PC-3 (cell line): ENCODE measurements at regions not wholly inside any gene's neighbourhood (a gene's known extent, or its start where the extent isn't known, plus 50 kb on each side); places are given as distances from the start of the nearest gene placed in this dataset.

Experiments used
- ATAC-seq: fragments of 200-7000 bp; cut with Tn5 transposase; 2 replicates; pipeline ENCODE4 v1.9.1; 2020; ENCODE audit warnings: mild to moderate bottlenecking, moderate library complexity
- BruUV-seq: library from RNA; stranded (reverse); fragments of 400-500 nt; replicated peaks from 2 replicates; lab custom pipeline; 2021; lab: Mats Ljungman, UMichigan
- CTCF ChIA-PET: fragments of 300-600 bp; sonication (Branson Sonifier 250); formaldehyde crosslinking; loops from one replicate; lab custom pipeline; 2022; ENCODE audit warnings: antibody characterized with exemption; lab: Charles Lee
- POLR2A ChIA-PET: fragments of 300-600 bp; sonication (Branson Sonifier 250); formaldehyde crosslinking; loops from one replicate; lab custom pipeline; 2022; ENCODE audit warnings: antibody characterized with exemption; ENCODE audit not compliant: unreplicated experiment; lab: Charles Lee
- DNase-seq: peaks from one replicate; pipeline ENCODE4 v3.0.0-alpha.2; 2015
- H2AFZ ChIP-seq: fragments of 300-600 bp; sonication (generic); 2 replicates; pipeline ENCODE4 v1.6.0; 2016; ENCODE audit warnings: antibody characterized with exemption, low read length
- H3F3A ChIP-seq: fragments of 300-600 bp; sonication (generic); one replicate; pipeline ENCODE4 v1.6.0; 2017; ENCODE audit warnings: antibody characterized with exemption, low read length, control low read depth, mild to moderate bottlenecking; ENCODE audit not compliant: unreplicated experiment
- H3K27ac ChIP-seq: fragments of 300-600 bp; sonication (generic); 2 replicates; pipeline ENCODE4 v1.5.1; 2016; ENCODE audit warnings: mild to moderate bottlenecking, low read length
- H3K27me3 ChIP-seq: fragments of 300-600 bp; sonication (generic); 2 replicates; pipeline ENCODE4 v1.6.1; 2016; ENCODE audit warnings: low read length, mixed read lengths
- H3K36me3 ChIP-seq: fragments of 300-600 bp; sonication (generic); 2 replicates; pipeline ENCODE4 v1.6.1; 2016; ENCODE audit warnings: low read depth, mixed run types, low read length, mixed read lengths
- H3K4me1 ChIP-seq: fragments of 300-600 bp; sonication (generic); 2 replicates; pipeline ENCODE4 v1.5.1; 2016; ENCODE audit warnings: low read length; ENCODE audit not compliant: insufficient read depth
- H3K4me2 ChIP-seq: fragments of 300-600 bp; sonication (generic); 2 replicates; pipeline ENCODE4 v1.6.0; 2016; ENCODE audit warnings: low read length
- H3K4me3 ChIP-seq: fragments of 300-600 bp; sonication (generic); 2 replicates; pipeline ENCODE4 v1.5.1; 2016; ENCODE audit warnings: mild to moderate bottlenecking, low read length, mixed read lengths
- H3K79me2 ChIP-seq: fragments of 300-600 bp; sonication (generic); 2 replicates; pipeline ENCODE4 v1.6.1; 2017; ENCODE audit warnings: low read length, mixed read lengths
- H3K9ac ChIP-seq: fragments of 300-600 bp; sonication (generic); 2 replicates; pipeline ENCODE4 v1.6.0; 2016; ENCODE audit warnings: mild to moderate bottlenecking, low read length
- H3K9me2 ChIP-seq: fragments of 300-600 bp; sonication (generic); replicated peaks from 2 replicates; pipeline ENCODE4 v1.6.1; 2016; ENCODE audit warnings: mixed run types, low read length, mixed read lengths
- H3K9me3 ChIP-seq: fragments of 300-600 bp; sonication (generic); 2 replicates; pipeline ENCODE4 v1.6.1; 2016; ENCODE audit warnings: low read length, mixed read lengths
- H4K20me1 ChIP-seq: fragments of 300-600 bp; sonication (generic); 2 replicates; pipeline ENCODE4 v1.6.1; 2016; ENCODE audit warnings: low read length, mixed read lengths
- EZH2 ChIP-seq: fragments of 300-600 bp; sonication (generic); IDR thresholded peaks from one replicate; pipeline ENCODE4 v1.6.1; 2017; ENCODE audit warnings: antibody characterized with exemption, mild to moderate bottlenecking, low read length; ENCODE audit not compliant: unreplicated experiment
- EZH2phosphoT487 ChIP-seq: fragments of 300-600 bp; sonication (generic); IDR thresholded peaks from 2 replicates; pipeline ENCODE4 v1.6.1; 2018; ENCODE audit warnings: mild to moderate bottlenecking, antibody characterized with exemption, low read length, borderline replicate concordance
- intact Hi-C: fragments of 100-400 bp; cut with micrococcal nuclease; formaldehyde crosslinking; loops from 2 replicates; pipeline ENCODE4 v1.9.0; 2023
- TF ChIP-seq, protein P1 (sequence below): fragments of 300-600 bp; sonication (generic); conservative IDR thresholded peaks from 2 replicates; pipeline ENCODE4 v1.5.1; 2017; ENCODE audit warnings: antibody characterized with exemption, low read depth, mild to moderate bottlenecking, low read length

DNA sequence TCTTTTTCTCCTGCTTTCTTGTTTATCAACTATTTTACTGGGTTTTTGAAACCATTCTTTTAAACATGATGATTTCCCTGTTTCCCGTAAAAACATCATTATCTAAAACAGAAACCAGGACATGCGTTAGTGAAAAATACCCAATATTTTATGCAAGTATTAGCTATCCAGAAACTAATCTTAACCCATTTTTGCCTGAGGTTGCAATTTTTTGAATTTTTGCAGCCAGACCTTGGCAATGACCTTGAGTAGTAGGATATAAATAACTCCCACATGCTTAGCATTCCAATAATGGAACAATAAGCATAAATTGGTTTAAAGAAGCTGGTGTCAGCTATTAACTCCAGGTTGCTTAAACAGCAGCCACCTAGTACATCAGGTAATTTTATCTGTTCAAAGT lies 308.9 kb upstream of the ANO3 start:
- Histone ChIP-seq H3K4me1 (no peaks in the 10 kb centered on the region), H3K36me3 (no peaks in the 10 kb centered on the region), H2AFZ (no peak overlapping the region), H3K4me3 (no peak overlapping the region), H3K9me3 (no peaks in the 10 kb centered on the region), H3K9ac (no peak overlapping the region), H4K20me1 (no peaks in the 10 kb centered on the region), H3F3A (no peaks in the 10 kb centered on the region), H3K9me2 (no peaks in the 10 kb centered on the region), H3K27me3 (peaks cover 3% of the 10 kb centered on the region; the same call in 1 of the 2 replicates), H3K27ac (no peak overlapping the region), H3K4me2 (no peak overlapping the region), H3K79me2 (no peaks in the 10 kb centered on the region)
- intact Hi-C loops, result no loop called here
- no peak for TF ChIP-seq EZH2
- TF ChIP-seq EZH2phosphoT487, result no peak
- TF ChIP-seq, protein P1, sequence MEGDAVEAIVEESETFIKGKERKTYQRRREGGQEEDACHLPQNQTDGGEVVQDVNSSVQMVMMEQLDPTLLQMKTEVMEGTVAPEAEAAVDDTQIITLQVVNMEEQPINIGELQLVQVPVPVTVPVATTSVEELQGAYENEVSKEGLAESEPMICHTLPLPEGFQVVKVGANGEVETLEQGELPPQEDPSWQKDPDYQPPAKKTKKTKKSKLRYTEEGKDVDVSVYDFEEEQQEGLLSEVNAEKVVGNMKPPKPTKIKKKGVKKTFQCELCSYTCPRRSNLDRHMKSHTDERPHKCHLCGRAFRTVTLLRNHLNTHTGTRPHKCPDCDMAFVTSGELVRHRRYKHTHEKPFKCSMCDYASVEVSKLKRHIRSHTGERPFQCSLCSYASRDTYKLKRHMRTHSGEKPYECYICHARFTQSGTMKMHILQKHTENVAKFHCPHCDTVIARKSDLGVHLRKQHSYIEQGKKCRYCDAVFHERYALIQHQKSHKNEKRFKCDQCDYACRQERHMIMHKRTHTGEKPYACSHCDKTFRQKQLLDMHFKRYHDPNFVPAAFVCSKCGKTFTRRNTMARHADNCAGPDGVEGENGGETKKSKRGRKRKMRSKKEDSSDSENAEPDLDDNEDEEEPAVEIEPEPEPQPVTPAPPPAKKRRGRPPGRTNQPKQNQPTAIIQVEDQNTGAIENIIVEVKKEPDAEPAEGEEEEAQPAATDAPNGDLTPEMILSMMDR, result no peak
- ATAC-seq (no peak), DNase-seq (no peak)
- ChIA-PET POLR2A (no interaction called here), CTCF (no interaction called here)
- no TSS peak for BruUV-seq

DNA sequence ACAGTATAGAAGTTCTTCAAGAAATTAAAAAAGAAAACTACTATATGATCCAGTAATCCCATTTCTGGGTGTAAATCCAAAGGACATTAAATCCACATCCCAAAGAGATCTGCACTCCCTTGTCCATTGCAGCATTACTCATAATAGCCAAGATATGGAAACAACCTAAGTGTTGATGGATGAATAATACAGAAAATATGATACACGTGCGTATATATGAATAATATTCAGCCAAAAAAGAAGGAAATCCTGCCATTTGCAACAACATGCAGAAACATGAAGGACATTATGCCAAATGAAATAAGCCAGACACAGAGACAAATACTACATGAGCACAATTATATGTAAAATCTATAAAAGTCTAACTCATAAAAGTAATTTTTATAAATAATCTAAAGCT lies 306.3 kb upstream of the ANO3 start:
- no peaks in the 10 kb centered on the region for H3K36me3 ChIP-seq
- ChIA-PET POLR2A (no interaction called here), CTCF (no interaction called here)
- no peak overlapping the region for H3K9ac ChIP-seq
- intact Hi-C loops, result no loop called here
- H3K4me2 ChIP-seq, result no peak overlapping the region
- no peaks in the 10 kb centered on the region for H3K9me3 ChIP-seq
- no peak overlapping the region for H2AFZ ChIP-seq
- no peaks in the 10 kb centered on the region for H3K4me1 ChIP-seq
- no TSS peak for BruUV-seq
- peaks cover 3% of the 10 kb centered on the region; the same call in 1 of the 2 replicates for H3K27me3 ChIP-seq
- no peak for DNase-seq
- H4K20me1 ChIP-seq, result no peaks in the 10 kb centered on the region
- H3F3A ChIP-seq, result no peaks in the 10 kb centered on the region
- no peak for ATAC-seq
- no peak overlapping the region for H3K4me3 ChIP-seq
- TF ChIP-seq, protein P1, result no peak
- TF ChIP-seq EZH2, result no peak
- TF ChIP-seq EZH2phosphoT487, result no peak
- H3K79me2 ChIP-seq, result no peaks in the 10 kb centered on the region
- H3K27ac ChIP-seq, result no peak overlapping the region
- H3K9me2 ChIP-seq, result no peaks in the 10 kb centered on the region

DNA sequence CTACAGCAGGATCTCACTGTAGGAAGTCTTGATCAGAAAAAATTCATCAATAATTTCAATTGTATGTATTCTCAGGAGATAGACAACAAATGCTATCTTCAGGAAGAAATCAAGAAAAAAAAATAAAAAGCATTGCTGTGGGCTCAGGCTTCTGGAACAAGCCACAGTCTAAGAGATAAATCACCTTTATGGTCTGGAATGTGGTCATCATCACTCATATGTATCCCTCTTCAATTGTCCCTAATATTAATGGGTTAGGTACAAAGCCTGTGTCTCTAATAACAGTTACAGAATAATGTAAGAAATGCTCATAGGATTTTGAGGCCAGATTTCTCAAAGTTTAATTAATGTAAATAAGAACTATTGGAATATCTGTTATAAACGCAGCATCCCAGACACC lies 305.9 kb upstream of the ANO3 start:
- no peak overlapping the region for H3K27ac ChIP-seq
- POLR2A ChIA-PET, result no interaction called here

More for the DNA sequence above, 305.9 kb upstream of the ANO3 start:
- TF ChIP-seq EZH2phosphoT487 (no peak), EZH2 (no peak)
- TF ChIP-seq, protein P1, result no peak
- no peaks in the 10 kb centered on the region for H3K4me1 ChIP-seq
- no peaks in the 10 kb centered on the region for H3K79me2 ChIP-seq
- no peak overlapping the region for H2AFZ ChIP-seq
- CTCF ChIA-PET, result no interaction called here
- no peaks in the 10 kb centered on the region for H4K20me1 ChIP-seq
- H3K9me3 ChIP-seq, result no peaks in the 10 kb centered on the region
- H3F3A ChIP-seq, result no peaks in the 10 kb centered on the region
- DNase-seq (no peak), ATAC-seq (no peak)
- BruUV-seq, result no TSS peak
- intact Hi-C loops, result no loop called here
- H3K4me3 ChIP-seq, result no peak overlapping the region
- H3K4me2 ChIP-seq, result no peak overlapping the region
- peaks cover 3% of the 10 kb centered on the region; the same call in 1 of the 2 replicates for H3K27me3 ChIP-seq
- H3K9me2 ChIP-seq, result no peaks in the 10 kb centered on the region
- H3K9ac ChIP-seq, result no peak overlapping the region
- H3K36me3 ChIP-seq, result no peaks in the 10 kb centered on the region
